NCI-H526 treated with DMSO at 0.1 percent for 48 hours (cell line): ENCODE measurements at regions not wholly inside any gene's neighbourhood (a gene's known extent, or its start where the extent isn't known, plus 50 kb on each side); places are given as distances from the start of the nearest gene placed in this dataset.

Experiments used
- DNase-seq: peaks from one replicate; lab custom pipeline; 2025; lab: John Stamatoyannopoulos, UW

GRCh38 chr12:93299262-93299846 is 78.4 kb upstream of the NUDT4 start:
- DNase-seq, result no peak

GRCh38 chr12:93300611-93301021 is 77.1 kb upstream of the NUDT4 start:
- DNase-seq, result no peak

- DNase-seq, result no peak
These were observed 75.1 kb upstream of the NUDT4 start for GRCh38 chr12:93302331-93303229.

GRCh38 chr12:93306636-93307035 is 71.1 kb upstream of the NUDT4 start:
- no peak for DNase-seq

- no peak for DNase-seq
These were observed 69.4 kb upstream of the NUDT4 start for GRCh38 chr12:93308281-93308680.

- no peak for DNase-seq
These were observed 65.9 kb upstream of the NUDT4 start for GRCh38 chr12:93311827-93312226.

GRCh38 chr12:93314177-93314497 is 63.6 kb upstream of the NUDT4 start:
- no peak for DNase-seq

GRCh38 chr12:93315385-93315906 is 62.3 kb upstream of the NUDT4 start:
- DNase-seq, result no peak

- DNase-seq, result no peak
These were observed 61.7 kb upstream of the NUDT4 start for GRCh38 chr12:93315907-93316622.

GRCh38 chr12:93316623-93316971 is 61.1 kb upstream of the NUDT4 start:
- no peak for DNase-seq

GRCh38 chr12:93317227-93317626 is 60.5 kb upstream of the NUDT4 start:
- DNase-seq, result no peak

- DNase-seq, result peak; percentile 90
These were observed 58.8 kb upstream of the NUDT4 start for GRCh38 chr12:93318720-93319522.

GRCh38 chr12:93319523-93320050 is 58.1 kb upstream of the NUDT4 start:
- no peak for DNase-seq

- no peak for DNase-seq
These were observed 54.9 kb upstream of the NUDT4 start for GRCh38 chr12:93322784-93323183.

- DNase-seq, result no peak
These were observed 53.9 kb upstream of the NUDT4 start for GRCh38 chr12:93323625-93324329.

- no peak for DNase-seq
These were observed 51.9 kb upstream of the NUDT4 start for GRCh38 chr12:93325855-93326254.
